ENCODE measurements at regions not wholly inside any gene's neighbourhood (a gene's known extent, or its start where the extent isn't known, plus 50 kb on each side); places are given as distances from the start of the nearest gene placed in this dataset.

GRCh38 chr11:69211920-69212797 lies 56.4 kb downstream of the SMIM38 start:
- no peak for TF ChIP-seq CTCF (IDR thresholded peaks at IDR 0.05)
- no peak for TF ChIP-seq EP300 (IDR thresholded peaks at IDR 0.05)
- no peak for TF ChIP-seq POLR2A (IDR thresholded peaks at IDR 0.05)
- no peak for TF ChIP-seq POLR2AphosphoS5 (IDR thresholded peaks at IDR 0.05)
